Activated T-cell treated with anti-CD3 and anti-CD28 coated beads, Interleukin-2, amount 50 U/mL, for 48 hours (primary cell): ENCODE measurements at regions not wholly inside any gene's neighbourhood (a gene's known extent, or its start where the extent isn't known, plus 50 kb on each side); places are given as distances from the start of the nearest gene placed in this dataset.
"Not testable (repeated sequence)": the region's sequence is repeated elsewhere in the genome, so short reads cannot be mapped to it uniquely, and the experiment has no call there.

Experiments
- DNase-seq, 2 experiments: peaks; one replicate each; pipeline ENCODE4 v3.0.0-alpha.2; 2020

DNA sequence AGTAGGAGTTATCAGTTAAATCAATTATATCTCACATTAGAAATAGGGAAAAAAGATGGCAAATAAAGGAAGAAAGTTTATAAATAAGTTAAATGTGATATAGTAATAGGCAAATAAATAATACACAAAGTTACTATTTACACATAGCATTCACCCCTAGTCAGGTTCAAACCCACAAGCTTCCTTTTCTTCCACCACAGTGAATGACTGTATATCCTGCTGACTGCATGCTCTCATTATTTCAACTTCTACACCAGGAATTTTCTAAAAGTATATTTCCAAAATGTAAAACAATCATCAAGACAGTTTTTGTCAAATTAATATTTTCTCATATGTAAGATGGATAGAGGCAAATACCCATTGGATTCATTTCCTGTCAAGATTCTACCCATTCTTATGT lies 548.6 kb upstream of the SLITRK5 start:
- DNase-seq: no peak

DNA sequence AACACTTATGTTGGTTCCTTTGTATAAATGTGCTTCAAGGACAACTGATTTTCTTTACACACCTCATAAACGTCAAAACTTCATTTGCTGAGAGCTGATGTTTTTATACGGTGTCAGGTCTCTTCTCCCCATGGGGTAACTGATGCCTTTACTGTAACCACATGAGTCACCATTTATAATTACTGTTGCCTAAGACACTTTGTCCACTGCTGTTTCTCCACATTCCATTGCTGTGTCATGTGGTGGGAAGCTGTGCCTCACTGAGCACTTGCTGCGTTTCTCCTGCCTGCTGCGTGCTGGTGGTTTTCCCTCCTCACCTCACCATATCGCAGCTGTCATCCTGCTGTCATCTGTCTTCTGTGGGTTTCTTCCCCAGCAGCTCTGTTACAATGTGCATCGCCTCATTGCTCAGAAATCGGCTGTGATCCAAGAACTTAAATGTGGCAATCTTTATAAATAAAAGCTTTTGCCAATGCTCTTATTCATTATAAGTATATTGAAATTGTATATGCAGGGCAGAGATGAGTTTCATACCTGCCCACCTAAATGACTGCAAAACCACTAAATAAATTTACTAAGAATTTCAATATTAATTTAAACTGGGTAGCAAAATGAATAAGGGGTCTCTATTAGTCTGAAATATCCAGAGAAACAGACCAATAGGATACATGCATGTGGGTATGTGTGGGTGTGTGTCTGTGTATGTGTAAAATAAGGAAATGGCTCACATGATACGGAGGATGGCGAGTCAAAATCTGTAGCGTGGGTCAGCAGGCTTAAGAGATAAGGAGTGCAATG lies 547.0 kb upstream of the SLITRK5 start:
- DNase-seq: no peak

DNA sequence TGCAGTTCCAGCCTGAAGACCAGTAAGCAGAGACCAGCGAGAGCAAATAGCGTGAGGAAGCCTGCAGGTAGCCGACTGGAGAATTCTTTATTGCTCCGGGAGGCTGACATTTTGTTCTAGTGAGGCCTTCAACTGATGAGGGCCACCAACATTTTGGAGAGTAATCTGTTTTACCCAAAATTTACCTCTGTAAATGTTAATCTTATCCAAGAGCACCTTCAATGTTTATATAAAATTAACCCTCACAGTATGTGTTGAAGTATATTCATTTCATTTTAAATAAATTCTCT lies 546.4 kb upstream of the SLITRK5 start:
- DNase-seq: no peak

DNA sequence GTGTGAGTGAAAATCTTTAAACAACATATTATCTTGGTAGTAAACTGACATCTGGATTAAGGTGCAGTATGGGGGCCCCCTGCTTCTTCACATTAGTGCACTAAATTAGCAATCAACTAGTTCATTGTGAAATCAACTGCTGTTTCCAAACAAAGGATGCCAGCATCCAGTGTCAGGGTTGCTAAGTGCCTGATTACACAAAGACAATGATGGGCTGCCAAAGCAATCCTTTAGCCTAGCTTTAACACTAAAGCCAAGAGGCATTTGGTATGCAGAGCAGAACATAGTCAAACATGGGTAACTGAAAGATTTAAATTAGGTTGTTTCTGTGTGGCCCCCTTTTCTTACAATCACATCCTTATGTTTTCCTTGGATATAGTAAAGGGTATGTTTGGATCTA lies 543.1 kb upstream of the SLITRK5 start:
- DNase-seq: no peak

DNA sequence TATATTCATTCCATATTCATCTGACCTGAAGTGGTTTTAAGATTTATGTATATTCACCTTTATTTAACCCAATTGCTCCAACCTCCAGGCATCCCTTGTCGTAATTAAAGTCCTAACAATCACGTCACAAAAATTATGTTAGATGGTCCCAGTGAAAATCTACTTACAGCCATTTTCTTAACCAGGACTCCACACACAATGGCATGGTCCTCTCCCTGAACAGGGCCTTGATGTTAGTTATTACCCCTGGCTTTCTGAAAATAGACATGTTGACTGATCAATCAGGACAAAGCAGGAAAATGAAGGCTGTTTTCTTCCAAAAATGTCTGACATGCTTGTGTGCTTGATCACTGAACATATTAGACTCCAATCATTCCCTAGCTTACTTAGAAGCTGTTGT lies 542.7 kb upstream of the SLITRK5 start:
- DNase-seq: no peak

DNA sequence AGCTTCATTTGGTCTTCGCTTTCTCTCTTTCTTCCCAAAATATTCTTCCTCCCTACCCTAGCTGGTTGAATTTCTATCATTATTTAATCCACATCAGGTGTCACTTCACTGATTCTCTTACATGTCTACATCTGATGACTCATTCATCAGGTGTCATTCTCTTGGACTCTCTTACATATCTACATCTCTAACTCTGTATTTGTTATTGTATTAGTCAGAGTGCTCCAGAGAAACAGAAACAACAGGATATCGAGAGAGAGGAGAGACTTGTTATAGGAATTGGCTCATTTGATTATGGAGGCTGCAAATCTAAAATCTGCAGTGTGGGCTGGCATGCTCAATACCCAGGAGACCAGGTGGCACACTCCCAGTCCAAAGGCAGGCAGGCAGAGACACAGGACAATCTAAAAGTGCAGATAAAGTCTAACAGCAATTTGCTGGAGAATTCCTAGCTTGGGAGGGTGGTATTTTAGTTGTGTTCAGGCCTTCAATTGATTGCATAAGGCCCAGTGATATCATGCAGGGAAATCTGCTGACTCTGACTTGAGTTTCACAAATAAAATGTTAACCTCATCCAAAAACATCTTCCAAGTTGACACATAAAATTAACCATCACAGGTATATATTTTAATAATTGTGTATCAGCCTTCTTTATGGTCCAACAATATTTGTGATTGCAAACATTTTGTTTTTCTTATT lies 541.4 kb upstream of the SLITRK5 start:
- DNase-seq: no peak

DNA sequence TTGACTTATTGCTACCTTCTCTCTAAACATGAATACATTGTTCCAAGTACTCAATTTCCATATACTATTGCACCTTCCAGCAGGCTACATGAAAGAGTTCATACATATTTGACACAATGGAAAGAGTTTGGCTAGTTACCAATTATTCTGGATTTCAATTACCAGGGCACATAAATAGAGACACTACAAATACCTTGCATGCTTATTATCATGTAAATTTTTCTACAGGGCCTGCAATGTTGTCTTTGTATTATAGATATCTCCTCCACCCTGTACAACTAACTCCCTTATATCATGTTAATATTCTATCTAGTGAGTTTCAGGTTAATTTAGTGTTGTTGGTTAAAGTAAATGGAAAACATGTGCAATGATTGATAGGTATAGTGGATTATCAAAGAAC lies 540.7 kb upstream of the SLITRK5 start:
- DNase-seq: no peak

DNA sequence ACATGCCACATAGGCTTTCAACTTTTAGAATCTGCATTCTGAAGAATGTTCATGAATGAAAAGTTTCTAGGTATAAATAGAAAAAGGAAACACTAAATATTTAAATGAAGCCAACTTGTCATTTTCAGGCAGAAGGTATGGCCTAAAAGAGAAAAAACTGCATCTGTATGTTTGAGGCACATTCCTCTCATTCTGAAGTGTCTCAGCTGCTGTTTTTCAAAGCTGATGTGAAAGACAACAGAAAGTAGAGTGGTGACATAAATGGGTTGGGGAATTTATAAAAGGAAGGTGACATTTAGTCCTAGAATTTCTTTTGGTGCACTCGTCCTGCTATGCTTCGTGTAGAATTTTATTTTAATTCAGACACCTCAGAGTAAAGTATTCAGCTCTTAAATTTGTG lies 539.6 kb upstream of the SLITRK5 start:
- no peak for DNase-seq

DNA sequence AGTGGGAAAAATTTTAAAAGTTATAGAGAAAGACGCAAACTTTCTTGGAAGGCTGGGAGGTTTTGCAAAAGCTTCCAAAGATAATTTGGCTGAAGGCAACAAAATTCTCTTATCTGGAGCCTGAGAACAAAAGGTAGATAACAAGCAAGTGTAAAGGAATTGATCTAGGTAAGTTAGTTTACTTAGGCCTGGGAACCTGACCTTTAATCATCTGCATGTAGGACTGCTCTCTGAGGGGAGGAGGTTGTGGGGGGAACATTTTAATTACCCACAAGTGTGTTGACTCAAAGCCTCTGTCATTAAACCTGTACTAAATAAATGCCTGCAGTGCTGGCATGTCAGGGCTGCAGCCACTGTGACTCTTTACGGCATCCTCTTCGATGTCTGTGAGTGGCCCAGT lies 532.3 kb upstream of the SLITRK5 start:
- no peak for DNase-seq

DNA sequence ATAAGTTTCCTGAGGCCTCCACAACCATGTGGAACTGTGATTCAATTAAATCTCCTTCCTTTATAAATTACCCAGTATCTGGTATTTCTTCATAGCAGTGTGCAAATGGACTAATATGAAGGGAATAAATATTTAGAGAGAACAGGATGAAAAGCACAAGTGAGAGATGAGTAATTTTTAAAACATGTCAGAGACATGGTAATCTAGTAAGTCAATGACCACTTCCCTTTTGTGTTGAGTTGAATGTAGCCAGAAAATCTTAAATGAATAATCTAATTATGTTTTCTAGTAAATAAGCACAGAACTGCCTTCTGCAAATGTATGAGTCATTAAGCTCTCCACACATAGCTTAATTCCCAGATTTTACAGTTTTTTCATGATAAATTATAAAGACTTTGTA lies 524.1 kb upstream of the SLITRK5 start:
- DNase-seq: no peak

DNA sequence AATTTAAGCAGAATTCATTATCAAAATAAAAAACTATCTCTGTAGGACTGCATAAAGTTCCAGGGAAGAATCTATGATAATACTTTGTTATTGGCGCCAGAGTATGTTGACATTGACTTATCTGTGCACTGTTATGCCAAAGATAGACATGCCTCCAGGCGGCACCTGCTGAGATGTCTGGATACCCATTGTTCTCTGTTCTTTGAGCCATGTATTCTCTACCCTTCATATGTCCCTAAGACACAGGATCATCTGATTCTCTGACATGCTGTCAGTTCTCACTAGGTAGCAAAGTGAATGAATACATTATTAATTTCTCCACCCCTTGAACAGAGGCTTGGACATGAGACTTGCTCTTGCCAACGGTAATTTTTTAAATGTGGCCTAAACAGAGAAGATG lies 517.8 kb upstream of the SLITRK5 start:
- DNase-seq: no peak

DNA sequence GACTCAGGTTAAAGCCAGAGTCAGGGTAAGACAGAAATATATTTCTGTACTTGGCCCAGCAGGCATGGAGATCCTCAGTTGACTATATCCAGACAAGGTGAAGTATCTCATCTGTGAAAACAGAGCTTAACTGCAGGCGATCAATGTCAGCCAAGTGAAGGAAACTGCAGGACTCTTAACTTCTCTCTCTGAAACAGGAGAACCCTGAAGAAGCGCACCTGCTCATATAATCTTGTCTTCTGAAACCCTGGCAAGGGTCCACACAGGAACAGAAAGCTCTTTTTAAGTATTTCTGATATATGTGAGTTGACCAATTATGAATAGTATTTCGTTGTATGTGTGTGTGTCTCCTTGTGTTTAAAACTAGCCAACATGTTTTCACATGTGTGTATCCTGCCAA lies 504.8 kb upstream of the SLITRK5 start:
- no peak for DNase-seq

DNA sequence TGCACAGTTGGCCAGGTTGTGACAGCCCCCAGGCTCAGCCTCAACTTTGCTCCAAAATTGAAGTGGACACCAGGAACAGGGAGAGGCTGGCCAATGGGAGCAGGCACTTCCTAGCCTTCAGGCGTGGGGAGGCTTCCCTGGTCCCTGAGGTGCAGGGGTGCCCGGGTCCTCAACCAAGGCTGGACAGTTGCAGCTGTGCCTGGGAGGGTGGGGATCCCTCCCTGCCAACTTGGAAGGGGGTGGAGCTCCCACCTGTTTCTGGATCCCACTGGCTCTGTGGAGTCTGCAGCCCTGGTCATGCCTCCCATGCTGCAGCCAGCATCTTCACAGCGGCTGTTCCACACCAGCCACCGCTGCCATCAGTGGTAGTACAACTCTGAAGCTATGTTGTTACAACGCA lies 502.8 kb upstream of the SLITRK5 start:
- no peak for DNase-seq

DNA sequence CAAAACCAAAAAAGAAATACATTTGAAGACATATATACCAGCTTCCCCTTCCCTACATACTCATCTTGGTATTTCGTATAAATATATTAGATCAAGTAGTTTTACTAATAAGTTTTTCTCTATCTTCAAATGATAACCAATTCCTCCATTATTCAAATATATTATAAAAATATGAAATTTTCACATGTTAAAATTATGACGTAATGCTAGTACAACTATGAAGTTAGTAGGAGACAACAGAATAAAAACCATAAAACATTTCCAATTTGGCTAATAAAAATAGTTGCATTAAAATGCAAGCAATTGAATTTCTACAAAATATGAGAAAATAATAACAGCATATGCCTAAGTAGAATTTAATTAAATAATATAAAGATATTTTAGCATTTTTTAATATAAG lies 501.8 kb upstream of the SLITRK5 start:
- no peak for DNase-seq

DNA sequence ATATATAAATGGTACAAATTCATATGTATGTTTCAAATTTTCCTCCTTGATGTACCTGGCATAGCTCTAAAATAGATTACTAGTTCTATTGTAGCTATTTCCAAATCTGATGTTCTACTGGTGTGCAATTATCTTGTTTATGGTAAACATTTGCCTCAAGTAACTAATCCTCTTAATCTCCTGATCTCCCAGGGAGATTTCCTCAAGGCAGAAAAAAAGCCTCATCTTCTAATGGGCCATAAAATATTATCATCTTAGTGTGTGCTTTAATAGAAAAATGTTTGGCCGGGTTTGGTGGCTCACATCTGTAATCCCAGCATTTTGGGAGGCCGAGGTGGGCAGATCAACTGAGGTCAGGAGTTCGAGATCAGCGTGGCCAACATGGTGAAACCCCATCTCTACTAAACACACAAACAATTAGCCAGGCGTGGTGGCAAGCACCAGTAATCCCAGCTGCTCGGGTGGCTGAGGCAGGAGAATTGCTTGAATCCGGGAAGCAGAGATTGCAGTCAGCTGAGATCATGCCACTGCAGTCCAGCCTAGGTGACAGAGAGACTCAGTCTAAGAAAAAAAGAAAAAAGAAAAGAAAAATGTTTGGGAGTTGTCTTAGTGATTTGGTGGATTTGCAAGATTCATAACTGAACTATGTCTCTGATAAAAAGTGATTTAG lies 498.9 kb upstream of the SLITRK5 start:
- no peak for DNase-seq

DNA sequence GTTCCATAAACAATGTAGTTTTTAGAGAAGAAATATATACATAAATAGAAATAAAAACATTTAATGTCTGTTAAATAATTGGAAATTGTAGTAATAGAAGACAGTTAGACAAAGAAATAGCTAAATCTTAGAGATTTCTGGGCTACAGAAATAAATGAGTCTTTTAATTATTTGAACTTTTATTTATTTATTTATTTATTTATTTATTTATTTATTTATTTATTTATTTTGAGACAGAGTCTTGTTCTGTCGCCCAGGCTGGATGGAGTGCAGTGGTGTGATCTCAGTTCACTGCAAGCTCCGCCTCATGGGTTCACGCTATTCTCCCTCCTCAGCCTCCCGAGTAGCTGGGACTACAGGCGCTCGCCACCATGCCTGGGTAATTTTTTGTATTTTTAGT lies 486.0 kb upstream of the SLITRK5 start:
- DNase-seq: not testable (repeated sequence)

DNA sequence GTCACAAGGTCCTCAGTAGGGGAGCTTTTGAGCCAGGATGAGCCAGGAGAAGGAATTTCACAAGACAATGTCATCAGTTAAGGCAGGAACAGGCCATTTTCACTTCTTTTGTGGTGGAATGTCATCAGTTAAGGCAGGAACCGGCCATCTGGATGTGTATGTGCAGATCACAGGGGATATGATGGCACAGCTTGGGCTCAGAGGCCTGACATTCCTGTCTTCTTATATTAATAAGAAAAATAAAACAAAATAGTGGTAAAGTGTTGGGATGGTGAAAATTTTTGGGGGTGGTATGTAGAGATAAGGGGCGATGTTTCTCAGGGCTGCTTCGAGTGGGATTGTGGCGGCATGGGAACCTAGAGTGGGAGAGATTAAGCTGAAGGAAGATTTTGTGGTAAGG lies 484.5 kb upstream of the SLITRK5 start:
- not testable (repeated sequence) for DNase-seq

DNA sequence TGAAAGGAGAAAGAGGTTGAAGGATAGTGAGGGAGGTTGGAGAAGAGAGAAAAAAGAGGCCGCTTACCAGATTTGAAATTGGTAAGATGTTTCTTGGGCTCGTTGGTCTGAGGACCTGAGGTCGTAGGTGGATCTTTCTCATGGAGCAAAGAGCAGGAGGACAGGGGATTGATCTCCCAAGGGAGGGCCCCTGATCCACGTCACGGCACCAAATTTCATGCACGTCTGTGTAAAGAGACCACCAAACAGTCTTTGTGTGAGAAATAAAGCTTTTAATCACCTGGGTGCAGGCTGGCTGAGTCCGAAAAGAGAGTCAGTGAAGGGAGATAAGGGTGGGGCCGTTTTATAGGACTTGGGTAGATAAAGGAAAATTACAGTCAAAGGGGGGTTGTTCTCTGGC lies 479.7 kb upstream of the SLITRK5 start:
- not testable (repeated sequence) for DNase-seq

DNA sequence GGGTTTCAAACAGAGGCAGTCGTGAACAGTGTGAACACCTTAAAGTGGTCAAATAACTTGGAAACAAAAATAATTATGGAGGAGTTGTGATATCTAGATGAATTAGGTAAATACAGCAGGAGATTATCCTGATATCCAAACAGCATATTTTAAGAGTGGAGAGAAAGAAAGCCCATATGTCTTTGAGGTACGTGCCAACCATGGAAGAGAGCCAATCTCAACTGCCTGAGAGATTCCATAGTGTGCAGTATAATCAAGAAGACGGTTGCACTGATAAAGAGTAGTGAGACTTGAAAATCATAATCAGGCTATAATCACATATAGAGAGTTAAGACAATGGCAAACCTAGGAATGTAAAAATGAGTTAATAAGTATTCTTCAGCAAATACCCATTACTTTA lies 472.8 kb upstream of the SLITRK5 start:
- DNase-seq: no peak

DNA sequence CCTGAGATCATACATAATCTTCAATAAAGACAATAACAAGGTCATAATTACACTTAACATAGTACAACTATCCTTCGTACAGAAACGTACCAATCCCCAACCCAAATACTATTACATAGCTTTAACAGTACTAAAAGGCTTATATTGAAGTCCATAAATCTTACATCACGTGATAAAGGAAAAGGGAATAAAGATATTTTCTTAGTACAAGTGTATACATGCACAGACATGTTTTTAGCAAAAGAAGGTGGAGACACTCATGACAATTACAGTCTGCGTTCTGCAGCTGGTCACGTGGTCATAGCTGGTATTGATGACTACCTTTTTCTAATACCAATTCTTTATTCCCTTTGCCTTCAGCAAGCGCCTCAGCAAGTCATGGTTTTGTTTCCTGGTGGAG lies 464.5 kb upstream of the SLITRK5 start:
- DNase-seq: no peak

DNA sequence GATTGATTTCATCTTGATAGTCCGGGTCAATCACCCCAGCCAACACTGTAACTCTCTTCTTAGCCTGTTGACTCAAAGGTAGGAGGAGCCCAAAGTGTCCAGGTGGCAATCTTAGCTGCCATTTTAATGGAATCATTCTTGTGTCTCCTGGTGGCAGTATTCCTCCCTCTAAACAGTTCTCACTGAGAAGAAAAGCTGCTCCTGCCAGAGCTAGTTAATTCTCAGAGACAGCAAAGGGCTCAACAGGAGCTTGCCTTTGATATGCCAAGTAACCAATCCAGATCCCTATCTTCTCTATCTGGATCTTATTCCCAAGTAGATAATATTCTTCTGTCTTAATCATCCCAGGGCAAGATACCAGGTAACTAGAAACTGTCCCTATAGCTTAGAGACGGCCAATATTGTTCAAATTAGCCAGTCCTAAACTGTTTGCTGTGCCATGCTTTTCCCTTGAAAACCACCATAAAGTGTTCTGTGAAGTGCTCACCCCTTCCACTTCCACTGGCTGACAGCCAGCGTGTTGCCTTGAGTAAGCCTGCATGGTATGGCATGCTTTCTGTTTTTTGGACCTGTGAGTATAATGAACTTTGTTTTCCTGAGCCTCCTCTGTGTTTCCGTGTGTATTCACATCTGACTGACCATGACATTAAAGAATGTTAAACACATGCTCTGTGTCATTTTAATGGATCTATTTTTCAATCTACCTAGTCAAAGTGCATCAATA lies 463.7 kb upstream of the SLITRK5 start:
- no peak for DNase-seq

DNA sequence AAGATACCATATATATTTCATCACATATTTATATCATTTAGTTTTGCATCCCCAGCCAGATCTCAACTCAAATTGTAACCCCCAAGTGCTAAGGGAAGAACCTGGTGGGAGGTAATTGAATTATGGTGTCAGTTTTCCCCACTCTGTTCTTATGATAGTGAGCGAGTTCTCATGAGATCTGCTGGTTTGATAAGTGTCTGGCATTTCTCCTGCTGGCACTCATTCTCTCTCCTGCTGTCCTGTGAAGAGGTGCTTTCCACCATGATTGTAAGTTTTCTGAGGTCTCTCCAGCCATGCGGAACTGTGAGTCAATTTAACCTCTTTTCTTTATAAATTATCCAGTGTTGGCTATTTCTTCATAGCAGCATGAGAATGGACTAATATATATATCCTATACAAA lies 462.5 kb upstream of the SLITRK5 start:
- DNase-seq: no peak

DNA sequence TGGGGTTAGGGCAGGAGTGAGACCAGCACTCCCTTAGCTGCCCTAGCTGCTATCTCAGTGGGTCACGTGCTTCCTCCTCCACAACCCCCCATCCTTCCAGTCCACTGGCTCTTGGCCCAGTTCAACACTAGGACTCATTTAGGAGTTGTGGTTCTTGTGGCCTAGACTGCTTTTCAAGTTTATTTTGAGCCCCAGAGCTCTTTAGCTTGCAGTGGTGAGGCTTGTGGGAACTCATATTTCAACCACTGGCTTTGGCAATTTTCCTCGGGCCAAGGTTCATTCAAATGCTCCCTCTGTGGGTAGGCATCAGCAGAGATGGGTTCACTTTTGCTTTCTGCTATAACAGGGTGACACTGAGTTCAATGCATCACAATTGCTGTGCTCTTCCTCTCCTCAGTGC lies 436.2 kb upstream of the SLITRK5 start:
- no peak for DNase-seq

DNA sequence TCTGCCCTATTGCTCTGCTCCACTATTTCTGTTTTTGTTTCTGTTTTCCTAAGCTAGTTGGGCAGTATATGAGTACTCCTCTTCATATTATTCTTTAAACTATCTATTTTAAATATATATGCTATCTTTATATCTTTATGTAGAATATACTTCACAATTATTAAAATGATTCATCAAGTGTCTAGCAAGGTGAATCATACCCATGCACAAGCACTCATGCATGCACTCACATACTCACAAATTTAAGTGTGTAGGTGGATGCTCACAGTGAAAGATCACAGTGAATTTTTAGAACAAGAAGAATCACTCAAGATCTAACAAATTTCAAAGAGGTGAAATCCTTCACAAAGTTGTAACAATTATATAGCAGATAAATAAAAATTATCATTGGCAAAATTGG lies 435.6 kb upstream of the SLITRK5 start:
- no peak for DNase-seq
